Esophagus squamous epithelium (tissue), 4 donors: ENCODE measurements at regions not wholly inside any gene's neighbourhood (a gene's known extent, or its start where the extent isn't known, plus 50 kb on each side); places are given as distances from the start of the nearest gene placed in this dataset.

ENCODE experiments used
- CTCF ChIP-seq, 6 experiments: fragments of 450-650 bp in 4 of 6; fragments of 200-600 bp in 2 of 6; sonication (generic) in 2 of 6; IDR thresholded peaks; one replicate each; pipeline ENCODE4 v1.5.1; 2016 to 2019; ENCODE audit warnings: antibody characterized with exemption in 6 of 6, mild to moderate bottlenecking in 4 of 6, moderate library complexity in 4 of 6
- POLR2A ChIP-seq, 4 donors: fragments of 450-650 bp; IDR thresholded peaks; one replicate each; pipeline ENCODE4 v1.6.1; 2017; ENCODE audit warnings: antibody characterized with exemption in 4 of 4, mild to moderate bottlenecking in 4 of 4, moderate library complexity in 3 of 4

GRCh38 chr5:88487066-88487465 lies 218.4 kb upstream of the TMEM161B start:
- TF ChIP-seq CTCF (IDR thresholded peaks at IDR 0.05) = no peak
- TF ChIP-seq POLR2A (IDR thresholded peaks at IDR 0.05) = no peak
